ENCODE measurements at regions not wholly inside any gene's neighbourhood (a gene's known extent, or its start where the extent isn't known, plus 50 kb on each side); places are given as distances from the start of the nearest gene placed in this dataset.

DNA sequence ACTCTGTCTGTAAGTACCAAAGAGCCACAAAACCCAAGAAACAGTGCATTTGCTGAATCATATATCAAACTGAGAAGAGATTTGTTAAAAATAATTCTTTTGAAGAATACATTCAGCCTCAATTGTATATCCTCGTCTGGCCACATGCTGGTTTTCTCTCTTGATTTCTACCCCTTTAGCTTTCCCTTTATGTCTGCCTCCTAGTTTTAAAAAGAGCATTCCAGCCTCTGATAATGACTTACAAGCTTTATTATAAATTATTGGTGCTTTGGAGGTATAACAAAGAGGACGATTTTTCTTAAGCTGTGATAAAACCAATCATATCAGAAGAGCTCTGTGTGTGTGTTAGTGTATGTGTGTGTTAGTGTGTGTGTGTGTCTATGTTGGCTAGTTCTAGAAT is 70.4 kb upstream of the ROBO2 start:
- no peaks in the 10 kb centered on the region for H3K4me1 ChIP-seq (ENCODE audit: insufficient read depth, low read length)
- no peak overlapping the region for H2AFZ ChIP-seq (ENCODE audit: low read depth, low read length)
- no peaks in the 10 kb centered on the region for H3K36me3 ChIP-seq (ENCODE audit: insufficient read depth, low read length)
- no peak overlapping the region for H3K27ac ChIP-seq (ENCODE audit: low read length)
- no peak overlapping the region for H3K4me3 ChIP-seq (ENCODE audit: low read depth in 1 of 2, low read length in 2 of 2)
- TF ChIP-seq, protein P1, sequence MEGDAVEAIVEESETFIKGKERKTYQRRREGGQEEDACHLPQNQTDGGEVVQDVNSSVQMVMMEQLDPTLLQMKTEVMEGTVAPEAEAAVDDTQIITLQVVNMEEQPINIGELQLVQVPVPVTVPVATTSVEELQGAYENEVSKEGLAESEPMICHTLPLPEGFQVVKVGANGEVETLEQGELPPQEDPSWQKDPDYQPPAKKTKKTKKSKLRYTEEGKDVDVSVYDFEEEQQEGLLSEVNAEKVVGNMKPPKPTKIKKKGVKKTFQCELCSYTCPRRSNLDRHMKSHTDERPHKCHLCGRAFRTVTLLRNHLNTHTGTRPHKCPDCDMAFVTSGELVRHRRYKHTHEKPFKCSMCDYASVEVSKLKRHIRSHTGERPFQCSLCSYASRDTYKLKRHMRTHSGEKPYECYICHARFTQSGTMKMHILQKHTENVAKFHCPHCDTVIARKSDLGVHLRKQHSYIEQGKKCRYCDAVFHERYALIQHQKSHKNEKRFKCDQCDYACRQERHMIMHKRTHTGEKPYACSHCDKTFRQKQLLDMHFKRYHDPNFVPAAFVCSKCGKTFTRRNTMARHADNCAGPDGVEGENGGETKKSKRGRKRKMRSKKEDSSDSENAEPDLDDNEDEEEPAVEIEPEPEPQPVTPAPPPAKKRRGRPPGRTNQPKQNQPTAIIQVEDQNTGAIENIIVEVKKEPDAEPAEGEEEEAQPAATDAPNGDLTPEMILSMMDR (IDR thresholded peaks at IDR 0.05; ENCODE audit: borderline replicate concordance, extremely low read depth, low read length, poor library complexity, severe bottlenecking), result no peak
- no peak for TF ChIP-seq EZH2 (IDR thresholded peaks at IDR 0.05; ENCODE audit: borderline replicate concordance, low read depth, low read length, severe bottlenecking)
- ATAC-seq (ENCODE audit: insufficient read depth, low read depth) (no peak), DNase-seq (no peak)
- no peaks in the 10 kb centered on the region for H4K20me1 ChIP-seq (ENCODE audit: insufficient read depth, low read length)
- H3K9ac ChIP-seq (ENCODE audit: low read depth, low read length), result no peak overlapping the region
- H3K79me2 ChIP-seq (ENCODE audit: insufficient read depth, low read length), result no peaks in the 10 kb centered on the region
- no peak overlapping the region for H3K4me2 ChIP-seq (ENCODE audit: insufficient read depth, low read length)
- no peaks in the 10 kb centered on the region for H3K9me3 ChIP-seq (ENCODE audit: insufficient read depth, low read length, severe bottlenecking)
- H3K27me3 ChIP-seq (ENCODE audit: insufficient read depth, low read length, poor library complexity), result no peaks in the 10 kb centered on the region

DNA sequence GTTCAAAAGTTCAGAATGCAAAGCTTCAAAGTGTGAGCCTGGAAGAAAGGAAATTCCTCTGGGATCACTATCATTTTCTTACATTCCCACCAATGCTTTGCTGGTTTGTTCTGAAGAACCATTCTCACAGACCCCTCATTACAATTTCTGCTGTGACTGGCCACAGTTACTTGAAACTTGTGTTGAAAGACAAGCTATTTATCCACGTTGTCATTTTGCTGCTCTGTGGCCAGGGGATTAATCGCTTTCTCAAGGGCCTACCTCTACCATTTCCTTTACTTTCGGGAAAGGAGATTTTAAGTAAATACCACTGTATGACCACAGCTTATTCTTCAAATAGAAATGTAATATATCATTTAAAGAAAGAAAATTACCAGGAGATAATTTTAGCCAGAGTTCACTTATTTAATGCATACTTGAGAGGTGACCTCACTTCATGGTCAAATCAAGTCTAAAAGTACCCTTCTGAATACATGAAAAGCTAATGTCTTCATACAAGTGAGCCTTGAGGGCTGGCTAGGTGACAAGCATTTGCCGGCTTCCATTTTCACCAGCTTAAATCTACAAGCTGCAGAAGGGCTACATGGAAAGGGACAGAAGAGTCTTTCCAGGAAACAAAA is 69.8 kb upstream of the ROBO2 start:
- no peak for DNase-seq
- Histone ChIP-seq H3K27me3 (ENCODE audit: insufficient read depth, low read length, poor library complexity) (no peaks in the 10 kb centered on the region), H3K9me3 (ENCODE audit: insufficient read depth, low read length, severe bottlenecking) (no peaks in the 10 kb centered on the region), H3K4me2 (ENCODE audit: insufficient read depth, low read length) (no peak overlapping the region), H3K79me2 (ENCODE audit: insufficient read depth, low read length) (no peaks in the 10 kb centered on the region), H4K20me1 (ENCODE audit: insufficient read depth, low read length) (no peaks in the 10 kb centered on the region), H3K27ac (ENCODE audit: low read length) (no peak overlapping the region), H2AFZ (ENCODE audit: low read depth, low read length) (no peak overlapping the region), H3K36me3 (ENCODE audit: insufficient read depth, low read length) (no peaks in the 10 kb centered on the region), H3K4me1 (ENCODE audit: insufficient read depth, low read length) (no peaks in the 10 kb centered on the region), H3K4me3 (ENCODE audit: low read depth in 1 of 2, low read length in 2 of 2) (no peak overlapping the region), H3K9ac (ENCODE audit: low read depth, low read length) (no peak overlapping the region)
- no peak for ATAC-seq (ENCODE audit: insufficient read depth, low read depth)
- TF ChIP-seq, protein P1 (IDR thresholded peaks at IDR 0.05; ENCODE audit: borderline replicate concordance, extremely low read depth, low read length, poor library complexity, severe bottlenecking), result no peak
- no peak for TF ChIP-seq EZH2 (IDR thresholded peaks at IDR 0.05; ENCODE audit: borderline replicate concordance, low read depth, low read length, severe bottlenecking)

DNA sequence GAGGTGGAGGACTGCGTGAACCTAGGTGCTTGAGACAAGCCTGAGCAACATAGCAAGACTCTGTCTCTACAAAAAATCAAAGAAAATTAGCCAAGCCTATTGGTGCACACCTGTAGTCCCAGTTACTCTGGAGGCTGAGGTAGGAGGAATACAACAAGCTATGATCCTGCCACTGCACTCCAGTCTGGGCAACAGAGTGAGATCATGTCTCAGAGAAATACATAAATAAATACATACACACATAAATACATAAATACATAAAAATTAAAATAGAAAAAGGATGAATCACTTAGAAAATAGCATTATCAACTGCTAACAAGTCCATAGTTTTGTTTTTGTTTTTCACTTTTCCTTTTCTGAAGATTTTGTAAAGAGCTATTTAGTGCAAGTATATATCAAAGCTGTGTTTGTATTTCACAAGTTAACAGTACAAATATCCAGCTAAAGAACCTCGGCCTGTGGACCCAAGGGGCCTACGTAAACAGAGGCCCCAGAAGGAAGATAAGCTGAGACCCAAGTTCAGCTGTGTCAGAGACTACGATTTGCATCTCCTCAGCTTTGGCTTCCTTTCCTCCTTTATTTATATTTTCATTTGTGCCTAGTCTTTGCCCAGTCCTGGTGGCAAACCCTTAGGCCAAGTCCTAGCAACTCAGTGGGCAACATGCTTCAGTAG is 67.1 kb upstream of the ROBO2 start:
- ATAC-seq (ENCODE audit: insufficient read depth, low read depth) (no peak), DNase-seq (no peak)
- no peak overlapping the region for H3K4me3 ChIP-seq (ENCODE audit: low read depth in 1 of 2, low read length in 2 of 2)
- no peaks in the 10 kb centered on the region for H3K9me3 ChIP-seq (ENCODE audit: insufficient read depth, low read length, severe bottlenecking)
- H3K4me1 ChIP-seq (ENCODE audit: insufficient read depth, low read length), result no peaks in the 10 kb centered on the region
- H3K36me3 ChIP-seq (ENCODE audit: insufficient read depth, low read length), result no peaks in the 10 kb centered on the region
- no peaks in the 10 kb centered on the region for H4K20me1 ChIP-seq (ENCODE audit: insufficient read depth, low read length)
- H3K27me3 ChIP-seq (ENCODE audit: insufficient read depth, low read length, poor library complexity), result no peaks in the 10 kb centered on the region
- no peak overlapping the region for H2AFZ ChIP-seq (ENCODE audit: low read depth, low read length)
- H3K4me2 ChIP-seq (ENCODE audit: insufficient read depth, low read length), result no peak overlapping the region
- no peak overlapping the region for H3K9ac ChIP-seq (ENCODE audit: low read depth, low read length)
- TF ChIP-seq, protein P1 (IDR thresholded peaks at IDR 0.05; ENCODE audit: borderline replicate concordance, extremely low read depth, low read length, poor library complexity, severe bottlenecking), result no peak
- no peak for TF ChIP-seq EZH2 (IDR thresholded peaks at IDR 0.05; ENCODE audit: borderline replicate concordance, low read depth, low read length, severe bottlenecking)
- H3K27ac ChIP-seq (ENCODE audit: low read length), result no peak overlapping the region
- H3K79me2 ChIP-seq (ENCODE audit: insufficient read depth, low read length), result no peaks in the 10 kb centered on the region

Data from DND-41 (cell line).